IMR-90 (cell line): ENCODE measurements at regions not wholly inside any gene's neighbourhood (a gene's known extent, or its start where the extent isn't known, plus 50 kb on each side); places are given as distances from the start of the nearest gene placed in this dataset.

Experiments
- ATAC-seq: fragments of 200-7000 bp; cut with Tn5 transposase; 2 replicates; pipeline ENCODE4 v1.9.1; 2020; ENCODE audit warnings: low read depth, mild to moderate bottlenecking, moderate library complexity
- BruUV-seq: library from RNA; stranded (reverse); fragments of 400-500 nt; replicated peaks from 2 replicates; lab custom pipeline; 2021; lab: Mats Ljungman, UMichigan
- CTCF ChIA-PET: fragments of 300-600 bp; formaldehyde crosslinking; extraction: SDS; loops from one replicate; lab custom pipeline; 2021; ENCODE audit warnings: antibody characterized with exemption; lab: Yijun Ruan, JAX
- POLR2A ChIA-PET: fragments of 300-600 bp; sonication (Branson Sonifier 250); formaldehyde crosslinking; loops from one replicate; lab custom pipeline; 2022; ENCODE audit warnings: antibody characterized with exemption; ENCODE audit not compliant: unreplicated experiment; lab: Charles Lee
- DNase-seq: peaks from one replicate; pipeline ENCODE4 v3.0.0; 2013
- H2AFZ ChIP-seq: replicated peaks from 2 replicates; pipeline ENCODE3; 2013; ENCODE audit warnings: low read length, mild to moderate bottlenecking; ENCODE audit not compliant: poor library complexity
- H2AK5ac ChIP-seq: 2 replicates; pipeline ENCODE4 v1.6.1; 2013; ENCODE audit warnings: low read depth, low read length, inconsistent platforms
- H2AK9ac ChIP-seq: replicated peaks from 2 replicates; pipeline ENCODE3; 2013; ENCODE audit warnings: mild to moderate bottlenecking, low read depth, low read length, moderate library complexity; ENCODE audit not compliant: poor library complexity
- H2BK120ac ChIP-seq: 2 replicates; pipeline ENCODE4 v1.6.1; 2013; ENCODE audit warnings: low read depth, low read length, inconsistent platforms
- H2BK15ac ChIP-seq: 3 replicates; pipeline ENCODE4 v1.6.1; 2013; ENCODE audit warnings: low read depth, low read length, inconsistent platforms
- H2BK20ac ChIP-seq: 2 replicates; pipeline ENCODE4 v1.6.1; 2013; ENCODE audit warnings: low read depth, mild to moderate bottlenecking, inconsistent platforms, low read length, moderate library complexity
- H2BK5ac ChIP-seq: 2 replicates; pipeline ENCODE4 v1.6.1; 2013; ENCODE audit warnings: mild to moderate bottlenecking, low read depth, low read length, inconsistent platforms; ENCODE audit not compliant: poor library complexity, severe bottlenecking
- H3K14ac ChIP-seq: replicated peaks from 2 replicates; pipeline ENCODE4 v1.6.1; 2013; ENCODE audit warnings: low read depth, low read length, inconsistent platforms
- H3K18ac ChIP-seq: 2 replicates; pipeline ENCODE4 v1.6.1; 2013; ENCODE audit warnings: low read depth, low read length, control low read depth
- H3K23ac ChIP-seq: 2 replicates; pipeline ENCODE4 v1.6.1; 2013; ENCODE audit warnings: low read depth, low read length, inconsistent platforms
- H3K27ac ChIP-seq: 2 replicates; pipeline ENCODE4 v1.5.1; 2013; ENCODE audit warnings: mild to moderate bottlenecking, control low read depth, low read length; ENCODE audit not compliant: insufficient read depth
- H3K27me3 ChIP-seq: 2 replicates; pipeline ENCODE4 v1.6.1; 2013; ENCODE audit warnings: low read length; ENCODE audit not compliant: control insufficient read depth, insufficient read depth
- H3K36me3 ChIP-seq: 2 replicates; pipeline ENCODE4 v1.6.1; 2013; ENCODE audit warnings: low read length, mixed read lengths; ENCODE audit not compliant: control insufficient read depth, insufficient read depth
- H3K4ac ChIP-seq: 2 replicates; pipeline ENCODE4 v1.6.1; 2013; ENCODE audit warnings: low read depth, low read length, inconsistent platforms
- H3K4me1 ChIP-seq: 2 replicates; pipeline ENCODE4 v1.6.1; 2013; ENCODE audit warnings: low read length, mixed read lengths; ENCODE audit not compliant: control insufficient read depth, insufficient read depth
- H3K4me2 ChIP-seq: 2 replicates; pipeline ENCODE4 v1.6.1; 2013; ENCODE audit warnings: low read depth, mild to moderate bottlenecking, control low read depth, low read length, moderate library complexity
- H3K4me3 ChIP-seq: 2 replicates; pipeline ENCODE4 v1.5.1; 2013; ENCODE audit warnings: low read depth, mild to moderate bottlenecking, control low read depth, low read length, moderate library complexity; ENCODE audit not compliant: insufficient read depth
- H3K56ac ChIP-seq: 2 replicates; pipeline ENCODE4 v1.6.1; 2013; ENCODE audit warnings: low read length, inconsistent platforms; ENCODE audit not compliant: insufficient read depth; ENCODE audit errors: extremely low read depth
- H3K79me1 ChIP-seq, 2 experiments: 2 replicates each; pipeline ENCODE4 v1.6.1; 2013; ENCODE audit warnings: low read length in 2 of 2, inconsistent platforms in 1 of 2, low read depth in 1 of 2
- H3K9ac ChIP-seq: 2 replicates; pipeline ENCODE4 v1.6.1; 2013; ENCODE audit warnings: low read depth, low read length, control low read depth
- H3K9me1 ChIP-seq: 2 replicates; pipeline ENCODE4 v1.6.1; 2013; ENCODE audit warnings: low read length, inconsistent platforms; ENCODE audit not compliant: insufficient read depth
- H3K9me3 ChIP-seq: 2 replicates; pipeline ENCODE4 v1.6.1; 2013; ENCODE audit warnings: low read length; ENCODE audit not compliant: control insufficient read depth, insufficient read depth
- H4K20me1 ChIP-seq: 2 replicates; pipeline ENCODE4 v1.6.1; 2013; ENCODE audit warnings: low read length, inconsistent platforms; ENCODE audit not compliant: insufficient read depth
- H4K5ac ChIP-seq: 2 replicates; pipeline ENCODE4 v1.6.1; 2013; ENCODE audit warnings: mild to moderate bottlenecking, low read depth, low read length, control low read depth
- H4K8ac ChIP-seq, 2 experiments: 2 replicates each; pipeline ENCODE4 v1.6.1; 2013; ENCODE audit warnings: low read depth in 2 of 2, low read length in 2 of 2, control low read depth in 1 of 2, inconsistent platforms in 1 of 2
- H4K91ac ChIP-seq: 2 replicates; pipeline ENCODE4 v1.6.1; 2013; ENCODE audit warnings: low read depth, low read length, inconsistent platforms; ENCODE audit not compliant: insufficient read depth
- BHLHE40 ChIP-seq: fragments of 150-350 bp; IDR thresholded peaks from 2 replicates; pipeline ENCODE4 v1.6.1; 2016; ENCODE audit warnings: mild to moderate bottlenecking, low read depth, low read length
- CEBPB ChIP-seq: IDR thresholded peaks from 2 replicates; pipeline ENCODE4 v1.6.1; 2012; ENCODE audit warnings: low read depth, low read length, improper control_type of control experiment
- FOS ChIP-seq: fragments of 150-350 bp; IDR thresholded peaks from 2 replicates; pipeline ENCODE4 v1.6.1; 2016; ENCODE audit warnings: low read depth, low read length
- WGBS, 2 experiments: methylation state at CpG; one replicate each; pipeline versions ENCODE4 v1.1.5 to v1.1.7; 2013; ENCODE audit warnings: missing lambda C conversion rate in 2 of 2; ENCODE audit not compliant: insufficient read length in 1 of 2; ENCODE audit errors: extremely low coverage in 2 of 2; 5-methylcytosine and 5-hydroxymethylcytosine counted together
- dilution Hi-C: fragments of 300-500 bp; cut with HindIII; formaldehyde crosslinking; loops from one replicate; pipeline ENCODE4 v1.14.3; 2018; ENCODE audit warnings: low sequenced_read_pairs; ENCODE audit not compliant: unreplicated experiment
- in situ Hi-C: fragments of 300-500 bp; cut with MboI; formaldehyde crosslinking; loops from 3 replicates; pipeline ENCODE4 v1.14.3; 2019; ENCODE audit warnings: low sequenced_read_pairs, inconsistent platforms, mixed read lengths
- intact Hi-C: fragments of 100-400 bp; cut with micrococcal nuclease; formaldehyde crosslinking; loops from 2 replicates; pipeline ENCODE4 v1.10.0; 2022

DNA sequence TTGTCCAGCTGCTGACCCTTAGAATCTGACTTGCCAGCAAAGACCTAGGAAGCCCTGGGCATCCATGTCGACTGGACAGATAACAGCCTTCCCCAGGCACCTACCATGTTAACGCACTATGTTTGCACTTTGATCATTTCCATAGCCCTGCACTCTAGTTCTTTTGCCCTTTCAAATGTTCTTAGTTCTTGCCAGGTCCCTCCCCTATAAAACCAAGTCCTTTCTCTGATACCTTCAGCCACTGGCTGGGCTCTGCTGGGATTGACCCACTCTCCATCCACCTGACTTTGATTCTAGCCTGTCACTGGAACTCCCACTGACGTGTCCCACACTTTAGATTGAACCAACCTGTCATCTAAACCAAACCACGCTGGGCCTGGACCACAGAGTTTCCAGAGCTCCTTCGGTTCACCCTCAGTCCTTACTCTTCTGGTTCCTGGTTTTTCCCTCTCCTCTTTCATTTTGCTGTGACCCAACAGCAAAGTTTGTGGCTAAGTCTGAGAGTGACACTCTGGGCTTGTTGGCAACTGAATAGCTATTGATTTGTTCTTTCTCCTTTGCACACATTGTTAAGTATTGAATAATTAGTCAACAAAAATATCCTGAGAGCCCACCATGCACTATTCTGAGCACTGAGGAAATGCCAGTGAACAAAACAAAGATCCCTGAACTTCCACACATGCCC, 51.8 kb upstream of the STK38L start:
- BruUV-seq, result no TSS peak
- DNase-seq, result no peak
- Histone ChIP-seq H3K14ac (peak overlapping the region; percentile 92), H4K8ac (peak overlapping the region; percentile 44 to 82), H3K27ac (peak overlapping the region; percentile 19), H3K79me1 (no peaks in the 10 kb centered on the region), H2BK15ac (peak overlapping the region; percentile 86), H2BK120ac (peak overlapping the region; percentile 95), H2AFZ (peak overlapping the region; percentile 18), H3K4me3 (no peak overlapping the region), H3K56ac (peak overlapping the region; percentile 41; the same call in 1 of the 2 replicates), H3K23ac (peak overlapping the region; percentile 79), H3K4ac (peak overlapping the region; percentile 93), H2AK9ac (no peak overlapping the region), H3K9ac (0 out of 2 replicates have a peak overlapping the region, but pooled peaks have one; percentile 8), H3K9me1 (peaks cover 39% of the 10 kb centered on the region), H4K91ac (peak overlapping the region; percentile 80), H4K5ac (peak overlapping the region; percentile 89), H2AK5ac (peak overlapping the region; percentile 84), H4K20me1 (peaks cover 4% of the 10 kb centered on the region; the same call in 1 of the 2 replicates), H2BK20ac (peak overlapping the region; percentile 92), H3K4me2 (no peak overlapping the region), H3K4me1 (peaks cover 34% of the 10 kb centered on the region), H3K18ac (peak overlapping the region; percentile 92), H3K27me3 (no peaks in the 10 kb centered on the region), H2BK5ac (peak overlapping the region; percentile 51), H3K9me3 (no peaks in the 10 kb centered on the region), H3K36me3 (no peaks in the 10 kb centered on the region)
- WGBS, 2 experiments, result 90% methylated on average over 4 of the region's 5 CpGs; no CpG with 5 or more reads in 1 of the 2 experiments
- in situ Hi-C loops, result no loop called here
- no peak for ATAC-seq
- ChIA-PET POLR2A (no interaction called here), CTCF (no interaction called here)
- TF ChIP-seq BHLHE40, result no peak
- TF ChIP-seq FOS, result no peak
- no peak for TF ChIP-seq CEBPB
- intact Hi-C loops, result loop anchor here (5.0 kb wide), 2 partner anchors 45 to 170 kb away; partner anchors contain the start of gene MED21
- dilution Hi-C loops, result no loop called here
